GM10266 (cell line): ENCODE measurements at regions not wholly inside any gene's neighbourhood (a gene's known extent, or its start where the extent isn't known, plus 50 kb on each side); places are given as distances from the start of the nearest gene placed in this dataset.
"Not testable (repeated sequence)": the region's sequence is repeated elsewhere in the genome, so short reads cannot be mapped to it uniquely, and the experiment has no call there.

Experiments
- DNase-seq: peaks from one replicate; pipeline ENCODE4 v3.0.0; 2012; ENCODE audit errors: extremely low spot score
- CTCF ChIP-seq: IDR thresholded peaks from 2 replicates; pipeline ENCODE4 v1.5.1; 2012; ENCODE audit warnings: mild to moderate bottlenecking, low read depth; ENCODE audit not compliant: control insufficient read depth, insufficient read depth; ENCODE audit errors: missing control alignments

GRCh38 chr1:73674945-73675561 is 522.9 kb downstream of the LRRIQ3 start:
- TF ChIP-seq CTCF: peak; percentile 50
- peak; percentile 5 for DNase-seq

GRCh38 chr1:73673971-73674370 is 524.0 kb downstream of the LRRIQ3 start:
- no peak for TF ChIP-seq CTCF
- DNase-seq: no peak

GRCh38 chr1:73671530-73671929 is 526.4 kb downstream of the LRRIQ3 start:
- TF ChIP-seq CTCF: no peak
- no peak for DNase-seq

GRCh38 chr1:73667959-73668358 is 530.0 kb downstream of the LRRIQ3 start:
- DNase-seq: not testable (repeated sequence)

GRCh38 chr1:73662526-73662925 is 535.5 kb downstream of the LRRIQ3 start:
- DNase-seq: no peak
- no peak for TF ChIP-seq CTCF

GRCh38 chr1:73659136-73659535 is 538.8 kb downstream of the LRRIQ3 start:
- no peak for TF ChIP-seq CTCF
- DNase-seq: no peak

- no peak for TF ChIP-seq CTCF
- no peak for DNase-seq
These were observed 543.3 kb downstream of the LRRIQ3 start for GRCh38 chr1:73654714-73655113.

- no peak for DNase-seq
- TF ChIP-seq CTCF: no peak
These were observed 553.8 kb downstream of the LRRIQ3 start for GRCh38 chr1:73644198-73644597.
